PFSK-1 (cell line): ENCODE measurements at regions not wholly inside any gene's neighbourhood (a gene's known extent, or its start where the extent isn't known, plus 50 kb on each side); places are given as distances from the start of the nearest gene placed in this dataset.

Source experiments
- FOXP2 ChIP-seq: optimal IDR thresholded peaks from 2 replicates; pipeline ENCODE3; 2011; ENCODE audit warnings: borderline replicate concordance, control low read depth, inconsistent platforms; ENCODE audit not compliant: insufficient read depth; ENCODE audit errors: extremely low read length, extremely low read depth
- POLR2AphosphoS5 ChIP-seq: IDR thresholded peaks from 2 replicates; pipeline ENCODE4 v1.6.1; 2012; ENCODE audit warnings: low read depth, mild to moderate bottlenecking, control low read depth, low read length, moderate library complexity
- REST ChIP-seq, 2 experiments: IDR thresholded peaks; 2 replicates each; pipeline versions ENCODE4 v1.6.1 to v1.8.0; 2011 to 2012; ENCODE audit warnings: low read depth in 2 of 2, low read length in 2 of 2, control low read depth in 1 of 2, inconsistent platforms in 1 of 2, mild to moderate bottlenecking in 1 of 2, moderate library complexity in 1 of 2; ENCODE audit not compliant: insufficient read depth in 1 of 2
- SIN3A ChIP-seq: IDR thresholded peaks from 2 replicates; pipeline ENCODE4 v1.6.1; 2012; ENCODE audit warnings: mild to moderate bottlenecking, low read length, moderate library complexity, borderline replicate concordance; ENCODE audit not compliant: insufficient read depth
- TAF1 ChIP-seq: IDR thresholded peaks from 2 replicates; pipeline ENCODE4 v1.6.1; 2012; ENCODE audit warnings: low read length, control low read depth, borderline replicate concordance; ENCODE audit not compliant: insufficient read depth

- TF ChIP-seq POLR2AphosphoS5 (no peak), REST (IDR thresholded peaks at IDR 0.05; ENCODE audit: insufficient read depth in 1 of 2, low read depth in 2 of 2, low read length in 2 of 2) (no peak), TAF1 (no peak), FOXP2 (no peak), SIN3A (no peak)
Observed at GRCh38 chr2:226216575-226216974, 583.0 kb downstream of the IRS1 start.
